Heart right ventricle (tissue), 16 donors: ENCODE measurements at regions not wholly inside any gene's neighbourhood (a gene's known extent, or its start where the extent isn't known, plus 50 kb on each side); places are given as distances from the start of the nearest gene placed in this dataset.

Experiments
- ATAC-seq, 8 donors: fragments of 200-7000 bp; cut with Tn5 transposase; one replicate each; pipeline ENCODE4 v1.9.1; 2020; ENCODE audit warnings: mild to moderate bottlenecking in 8 of 8, moderate library complexity in 8 of 8, moderate number of reproducible peaks in 1 of 8
- DNase-seq, 2 donors: peaks; one replicate each; pipeline ENCODE4 v3.0.0-alpha.2; 2020
- H3K27ac ChIP-seq, 10 donors: fragments of 200-600 bp; sonication (generic) in 2 of 10; one replicate each; pipeline versions ENCODE4 v1.5.0 to v1.8.0; 2020 to 2022; ENCODE audit warnings: mild to moderate bottlenecking in 3 of 10
- H3K27me3 ChIP-seq, 7 donors: fragments of 200-600 bp; one replicate each; pipeline ENCODE4 v1.8.0; 2021 to 2022; ENCODE audit warnings: mild to moderate bottlenecking in 2 of 7
- H3K36me3 ChIP-seq, 9 donors: fragments of 200-600 bp; sonication (generic) in 1 of 9; one replicate each; pipeline versions ENCODE4 v1.5.0 to v1.8.0; 2020 to 2022; ENCODE audit warnings: mild to moderate bottlenecking in 2 of 9
- H3K4me1 ChIP-seq, 9 donors: fragments of 200-600 bp; sonication (generic) in 1 of 9; one replicate each; pipeline versions ENCODE4 v1.5.0 to v1.8.0; 2020 to 2022; ENCODE audit warnings: mild to moderate bottlenecking in 4 of 9
- H3K4me3 ChIP-seq, 10 donors: fragments of 200-600 bp; sonication (generic) in 2 of 10; one replicate each; pipeline versions ENCODE4 v1.5.0 to v1.8.0; 2020 to 2022; ENCODE audit warnings: mild to moderate bottlenecking in 7 of 10, moderate library complexity in 2 of 10
- H3K9me3 ChIP-seq, 11 donors: fragments of 200-600 bp in 10 of 11; sonication (generic) in 2 of 11; one replicate each; pipeline versions ENCODE4 v1.5.0 to v1.8.0; 2013 to 2022; ENCODE audit warnings: mild to moderate bottlenecking in 2 of 11, control low read depth in 1 of 11, moderate library complexity in 1 of 11
- WGBS, 2 donors: extraction: QIAGEN DNeasy Blood & Tissue Kit; methylation state at CpG; one replicate each; pipeline ENCODE4 v1.1.7; 2013; ENCODE audit warnings: inconsistent platforms in 1 of 2; 5-methylcytosine and 5-hydroxymethylcytosine counted together
- intact Hi-C, 10 donors: fragments of 100-400 bp; cut with DNase I; formaldehyde crosslinking; loops; one replicate each; pipeline versions ENCODE4 v1.11.1 to v1.14.2; 2022
- TF ChIP-seq, protein P1 (sequence below), 9 donors: fragments of 200-600 bp; sonication (generic) in 2 of 9; IDR thresholded peaks; one replicate each; pipeline versions ENCODE4 v1.5.0 to v1.8.0; 2021 to 2022; ENCODE audit warnings: antibody characterized with exemption in 9 of 9, mild to moderate bottlenecking in 5 of 9, moderate library complexity in 1 of 9
- donor health status: Arrhythmogenic right ventricular cardiomyopathy.
- donor health status: ischemic (EF 13 %, LVEDD 7.1; RV severe dilation, severe dysfunction).
- donor health status: healthy with polysubstance abuse.
- donor health status: DM: no; HTN: yes; CAD: no.
- donor health status: DM: no; HTN: no; CAD: no.
- donor health status: ischemic (EF 25% LVEDD 6.9; RV normal size, moderate dysfunction).
- donor health status: ischemic (EF 25% LVEDD 5.7; RV mildly dilated, moderate dysfunction).
- donor health status: healthy.
- donor health status: DM: yes; HTN: yes; CAD: no.
- donor health status: Ischemic cardiomyopathy.
- donor health status: ischemic (EF 35%, LVEDD 5.7; RV mildly dilated, moderate dysfunction).
- donor health status: nonischemic (EF 11% LVEDD 7.7; RV severe dilation, severe dysfunction).
- donor health status: DM: yes; HTN: yes; CAD: no.
- donor health status: PGD.
- donor health status: ischemic (EF 29% LVEDD 5.4; RV normal size, mild dysfunction).
- donor health status: nonischemic (EF 23%, LVEDD 6.1; RV moderate dilation, normal function).

- TF ChIP-seq, protein P1, sequence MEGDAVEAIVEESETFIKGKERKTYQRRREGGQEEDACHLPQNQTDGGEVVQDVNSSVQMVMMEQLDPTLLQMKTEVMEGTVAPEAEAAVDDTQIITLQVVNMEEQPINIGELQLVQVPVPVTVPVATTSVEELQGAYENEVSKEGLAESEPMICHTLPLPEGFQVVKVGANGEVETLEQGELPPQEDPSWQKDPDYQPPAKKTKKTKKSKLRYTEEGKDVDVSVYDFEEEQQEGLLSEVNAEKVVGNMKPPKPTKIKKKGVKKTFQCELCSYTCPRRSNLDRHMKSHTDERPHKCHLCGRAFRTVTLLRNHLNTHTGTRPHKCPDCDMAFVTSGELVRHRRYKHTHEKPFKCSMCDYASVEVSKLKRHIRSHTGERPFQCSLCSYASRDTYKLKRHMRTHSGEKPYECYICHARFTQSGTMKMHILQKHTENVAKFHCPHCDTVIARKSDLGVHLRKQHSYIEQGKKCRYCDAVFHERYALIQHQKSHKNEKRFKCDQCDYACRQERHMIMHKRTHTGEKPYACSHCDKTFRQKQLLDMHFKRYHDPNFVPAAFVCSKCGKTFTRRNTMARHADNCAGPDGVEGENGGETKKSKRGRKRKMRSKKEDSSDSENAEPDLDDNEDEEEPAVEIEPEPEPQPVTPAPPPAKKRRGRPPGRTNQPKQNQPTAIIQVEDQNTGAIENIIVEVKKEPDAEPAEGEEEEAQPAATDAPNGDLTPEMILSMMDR (IDR thresholded peaks at IDR 0.05), result no peak
- Histone ChIP-seq H3K9me3 (no peaks in the 10 kb centered on the region), H3K27ac (no peak overlapping the region), H3K4me3 (no peak overlapping the region), H3K36me3 (no peaks in the 10 kb centered on the region), H3K27me3 (no peaks in the 10 kb centered on the region), H3K4me1 (peaks cover 0 to 11% (median 0%) of the 10 kb centered on the region in 9 donors)
- DNase-seq (no peak), ATAC-seq (no peak)
- 88 to 89% methylated on average over 5 of the region's 5 CpGs for WGBS, 2 donors
- intact Hi-C loops, result loop anchor here in 3 of 10 donors (5.0 to 10.0 kb wide), 4 partner anchors 210 to 280 kb away; no protein-coding TSS in a partner anchor
Measured at GRCh38 chr1:198084241-198084908, 72.4 kb upstream of the NEK7 start.

DNA sequence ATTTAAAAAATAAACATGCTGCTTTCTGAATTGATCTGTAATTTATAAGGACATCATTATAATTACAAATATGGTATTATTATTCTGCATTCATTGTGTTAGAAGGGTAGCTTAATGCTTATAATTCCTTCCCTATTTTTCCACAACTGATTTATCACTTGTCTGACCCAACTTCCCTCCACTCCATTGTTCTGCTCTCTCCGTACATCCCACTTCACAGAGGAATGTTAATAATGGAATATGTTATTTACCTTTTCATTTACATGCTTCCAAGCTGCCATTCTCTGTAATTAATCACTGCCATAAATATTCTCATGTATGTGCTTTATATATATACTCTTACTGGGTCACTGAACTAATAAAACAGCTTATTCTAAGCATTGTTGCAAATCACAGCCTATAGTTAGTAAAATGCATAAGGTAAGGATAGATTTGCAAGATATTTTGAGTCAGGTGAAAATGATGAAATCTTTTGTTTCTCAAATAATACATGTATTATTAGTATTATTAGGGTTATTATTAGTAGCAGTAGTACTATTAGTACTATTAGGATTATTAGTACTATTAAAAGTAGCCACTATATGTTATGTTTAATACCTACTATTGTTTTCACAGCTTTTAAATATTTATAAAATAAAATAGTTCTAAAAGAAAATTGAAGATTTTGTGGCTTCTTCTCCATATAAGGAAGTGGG is 70.6 kb upstream of the NEK7 start:
- whole genome bisulfite sequencing, 2 donors, result 81 to 82% methylated on average over 1 of the region's 1 CpG

GRCh38 chr1:198087831-198088230 is 69.0 kb upstream of the NEK7 start:
- TF ChIP-seq, protein P1 (IDR thresholded peaks at IDR 0.05), result no peak
- DNase-seq (no peak), ATAC-seq (no peak)
- Histone ChIP-seq H3K27ac (no peak overlapping the region), H3K4me1 (peaks cover 0 to 11% (median 0%) of the 10 kb centered on the region in 9 donors), H3K4me3 (no peak overlapping the region), H3K9me3 (no peaks in the 10 kb centered on the region), H3K36me3 (no peaks in the 10 kb centered on the region), H3K27me3 (no peaks in the 10 kb centered on the region)
- intact Hi-C loops, result loop anchor here (2.0 to 10.0 kb wide), 9 partner anchors 64 to 379 kb away; no protein-coding TSS in a partner anchor
- 37 to 48% methylated on average over 1 of the region's 1 CpG for WGBS, 2 donors

More for the DNA sequence above, 70.6 kb upstream of the NEK7 start:
- ATAC-seq (no peak), DNase-seq (no peak)
- peaks cover 0 to 11% (median 0%) of the 10 kb centered on the region in 9 donors for H3K4me1 ChIP-seq
- H3K36me3 ChIP-seq, result no peaks in the 10 kb centered on the region
- no peaks in the 10 kb centered on the region for H3K9me3 ChIP-seq
- no peaks in the 10 kb centered on the region for H3K27me3 ChIP-seq
- TF ChIP-seq, protein P1 (IDR thresholded peaks at IDR 0.05), result no peak
- no peak overlapping the region for H3K4me3 ChIP-seq
- intact Hi-C loops, result loop anchor here (2.0 to 10.0 kb wide), 8 partner anchors 66 to 381 kb away; no protein-coding TSS in a partner anchor
- H3K27ac ChIP-seq, result no peak overlapping the region

GRCh38 chr1:198088360-198089071 is 68.3 kb upstream of the NEK7 start:
- ATAC-seq, result peak in 1 of 8 donors; percentile 55
- Histone ChIP-seq H3K36me3 (no peaks in the 10 kb centered on the region), H3K4me1 (peaks cover 0 to 11% (median 0%) of the 10 kb centered on the region in 9 donors), H3K27ac (no peak overlapping the region), H3K27me3 (no peaks in the 10 kb centered on the region), H3K4me3 (no peak overlapping the region), H3K9me3 (no peaks in the 10 kb centered on the region)
- DNase-seq, result no peak
- intact Hi-C loops, result loop anchor here (2.0 to 10.0 kb wide), 8 partner anchors 64 to 379 kb away; no protein-coding TSS in a partner anchor
- TF ChIP-seq, protein P1 (IDR thresholded peaks at IDR 0.05), result peak; percentile 13 to 76 (median 67)
- WGBS, 2 donors, result 22 to 32% methylated on average over 4 of the region's 4 CpGs
